MM.1S (cell line): ENCODE measurements at regions not wholly inside any gene's neighbourhood (a gene's known extent, or its start where the extent isn't known, plus 50 kb on each side); places are given as distances from the start of the nearest gene placed in this dataset.
"Not testable (repeated sequence)": the region's sequence is repeated elsewhere in the genome, so short reads cannot be mapped to it uniquely, and the experiment has no call there.

Source experiments
- EZH2 ChIP-seq: fragments of 300-600 bp; sonication (generic); optimal IDR thresholded peaks from 2 replicates; pipeline ENCODE3; 2017; ENCODE audit warnings: low read depth, mild to moderate bottlenecking, antibody characterized with exemption, low read length, mixed read lengths
- TF ChIP-seq, protein P1 (sequence below): fragments of 300-600 bp; sonication (generic); IDR thresholded peaks from 2 replicates; pipeline ENCODE4 v1.5.1; 2016; ENCODE audit warnings: antibody characterized with exemption, low read length, mixed read lengths

DNA sequence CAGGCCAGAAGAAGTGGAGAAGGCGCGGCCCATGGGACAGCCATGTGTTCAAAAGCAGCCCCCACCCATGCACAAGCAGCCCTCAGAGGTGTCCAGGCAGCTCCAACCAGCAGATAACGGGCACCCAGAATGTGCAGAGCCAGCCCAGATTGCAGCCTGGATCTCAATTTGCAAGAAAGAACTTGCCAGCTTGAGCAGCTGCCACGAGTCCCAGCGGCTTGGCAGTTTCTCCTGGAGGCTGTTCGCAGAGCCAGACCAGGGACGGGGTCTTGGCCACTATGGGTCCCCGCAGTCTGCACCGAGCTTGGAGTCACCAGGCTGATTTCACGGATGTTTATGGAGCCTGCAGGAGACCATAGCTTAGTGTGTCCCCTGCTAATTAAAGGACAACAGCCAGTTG is 61.4 kb upstream of the SULF2 start:
- TF ChIP-seq, protein P1, sequence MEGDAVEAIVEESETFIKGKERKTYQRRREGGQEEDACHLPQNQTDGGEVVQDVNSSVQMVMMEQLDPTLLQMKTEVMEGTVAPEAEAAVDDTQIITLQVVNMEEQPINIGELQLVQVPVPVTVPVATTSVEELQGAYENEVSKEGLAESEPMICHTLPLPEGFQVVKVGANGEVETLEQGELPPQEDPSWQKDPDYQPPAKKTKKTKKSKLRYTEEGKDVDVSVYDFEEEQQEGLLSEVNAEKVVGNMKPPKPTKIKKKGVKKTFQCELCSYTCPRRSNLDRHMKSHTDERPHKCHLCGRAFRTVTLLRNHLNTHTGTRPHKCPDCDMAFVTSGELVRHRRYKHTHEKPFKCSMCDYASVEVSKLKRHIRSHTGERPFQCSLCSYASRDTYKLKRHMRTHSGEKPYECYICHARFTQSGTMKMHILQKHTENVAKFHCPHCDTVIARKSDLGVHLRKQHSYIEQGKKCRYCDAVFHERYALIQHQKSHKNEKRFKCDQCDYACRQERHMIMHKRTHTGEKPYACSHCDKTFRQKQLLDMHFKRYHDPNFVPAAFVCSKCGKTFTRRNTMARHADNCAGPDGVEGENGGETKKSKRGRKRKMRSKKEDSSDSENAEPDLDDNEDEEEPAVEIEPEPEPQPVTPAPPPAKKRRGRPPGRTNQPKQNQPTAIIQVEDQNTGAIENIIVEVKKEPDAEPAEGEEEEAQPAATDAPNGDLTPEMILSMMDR: not testable (repeated sequence)
- TF ChIP-seq EZH2: not testable (repeated sequence)
